ENCODE measurements at regions not wholly inside any gene's neighbourhood (a gene's known extent, or its start where the extent isn't known, plus 50 kb on each side); places are given as distances from the start of the nearest gene placed in this dataset.
"Not testable (repeated sequence)": the region's sequence is repeated elsewhere in the genome, so short reads cannot be mapped to it uniquely, and the experiment has no call there.

DNA sequence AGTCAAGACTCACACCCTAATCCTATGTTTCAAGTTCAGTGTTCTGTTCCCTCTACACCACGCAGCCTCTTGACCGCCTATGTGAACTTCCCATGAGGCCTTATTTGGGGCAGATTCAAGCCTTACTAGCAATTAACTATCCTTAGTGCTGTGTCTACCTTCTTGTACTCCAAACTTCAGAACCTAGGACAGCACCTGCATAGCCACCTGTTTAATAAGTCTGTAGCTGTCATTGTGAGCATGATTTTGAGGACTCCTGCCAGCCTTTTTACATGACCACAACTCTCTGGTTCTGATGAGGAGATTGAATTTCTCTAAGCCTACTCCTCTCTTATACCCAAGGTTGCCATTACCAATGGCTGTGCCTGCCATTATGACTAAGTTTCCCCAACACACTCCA, 50.8 kb upstream of the PCSK1 start:
- in situ Hi-C loops (cut with HindIII; ENCODE audit: low sequenced_read_pairs): no loop called here

DNA sequence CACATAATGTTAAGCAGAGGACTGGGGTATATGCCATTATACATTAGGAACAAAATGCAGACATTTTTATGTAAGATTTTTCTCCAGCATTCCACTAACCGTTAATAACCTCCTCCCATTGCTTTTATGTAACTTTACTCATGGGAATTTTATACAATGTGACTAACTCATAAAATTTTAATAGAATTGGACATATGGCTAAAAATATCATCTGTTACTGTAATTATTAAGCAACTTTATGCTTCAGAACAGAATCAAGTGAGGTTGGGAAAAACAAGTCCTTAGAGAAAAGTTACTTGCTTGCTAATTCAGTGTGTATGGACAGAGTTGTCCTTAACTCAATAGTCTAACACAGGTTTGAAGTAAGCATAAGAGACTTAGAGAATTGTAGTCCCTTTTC, 54.8 kb upstream of the PCSK1 start:
- in situ Hi-C loops (cut with HindIII; ENCODE audit: low sequenced_read_pairs): no loop called here

DNA sequence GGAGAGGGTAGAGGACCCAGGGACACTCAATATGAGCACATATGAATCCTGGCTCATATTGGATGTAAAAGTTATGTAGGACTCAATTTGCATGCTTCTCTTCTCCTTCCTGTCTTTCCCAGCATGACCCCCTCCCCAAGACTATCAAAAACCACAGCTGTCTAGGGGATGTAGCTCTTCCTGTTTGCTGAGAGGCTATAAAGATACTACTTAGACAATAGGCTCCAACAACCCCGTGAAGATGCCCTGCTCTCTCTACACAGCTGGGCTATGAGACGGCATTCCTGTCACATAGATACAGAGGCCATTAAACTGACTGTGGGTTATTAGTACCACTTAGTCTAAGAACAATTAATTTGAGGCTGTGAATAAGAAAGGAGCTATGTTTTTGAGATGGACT, 56.5 kb upstream of the PCSK1 start:
- in situ Hi-C loops (cut with HindIII; ENCODE audit: low sequenced_read_pairs): no loop called here

- in situ Hi-C loops (cut with HindIII; ENCODE audit: low sequenced_read_pairs): no loop called here
Measured at GRCh38 chr5:96492459-96493047, 59.5 kb upstream of the PCSK1 start.

- in situ Hi-C loops (cut with HindIII; ENCODE audit: low sequenced_read_pairs): no loop called here
Measured at GRCh38 chr5:96493219-96493790, 60.3 kb upstream of the PCSK1 start.

- in situ Hi-C loops (cut with HindIII; ENCODE audit: low sequenced_read_pairs): not testable (repeated sequence)
Measured at GRCh38 chr5:96495412-96495811, 62.4 kb upstream of the PCSK1 start.

DNA sequence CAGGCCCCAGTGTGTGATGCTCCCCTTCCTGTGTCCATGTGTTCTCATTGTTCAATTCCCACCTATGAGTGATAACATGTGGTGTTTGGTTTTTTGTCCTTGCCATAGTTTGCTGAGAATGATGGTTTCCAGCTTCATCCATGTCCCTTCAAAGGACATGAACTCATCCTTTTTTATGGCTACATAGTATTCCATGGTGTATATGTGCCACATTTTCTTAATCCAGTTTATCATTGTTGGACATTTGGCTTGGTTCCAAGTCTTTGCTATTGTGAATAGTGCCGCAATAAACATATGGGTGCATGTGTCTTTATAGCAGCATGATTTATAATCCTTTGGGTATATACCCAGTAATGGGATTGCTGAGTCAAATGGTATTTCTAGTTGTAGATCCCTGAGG, 64.0 kb upstream of the PCSK1 start:
- in situ Hi-C loops (cut with HindIII; ENCODE audit: low sequenced_read_pairs): not testable (repeated sequence)

DNA sequence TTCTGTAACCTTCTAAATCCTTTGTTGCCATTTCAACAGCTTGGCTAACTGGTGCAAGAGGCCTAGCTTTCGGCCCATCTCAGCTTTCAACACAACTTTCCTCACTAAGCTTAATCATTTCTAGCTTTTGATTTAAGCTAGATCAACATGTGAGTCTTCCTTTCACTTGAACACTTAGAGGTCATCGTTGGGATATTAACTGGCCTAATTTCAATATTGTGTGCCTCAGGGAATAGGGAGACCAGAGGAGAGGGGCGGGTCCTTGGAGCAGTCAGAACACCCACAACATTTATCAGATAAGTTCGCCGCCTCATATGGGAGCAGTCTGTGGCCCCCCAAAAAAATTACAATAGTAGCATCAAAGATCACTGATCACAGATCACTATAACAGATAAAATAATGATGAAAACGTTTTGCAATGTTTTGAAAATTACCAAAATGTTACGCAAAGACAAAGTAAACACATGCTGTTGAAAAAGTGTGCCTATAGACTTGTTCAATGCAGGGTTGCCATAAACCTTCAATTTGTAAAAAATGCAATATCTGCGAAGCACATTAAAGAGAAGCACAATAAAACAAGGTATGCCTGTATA, 66.8 kb upstream of the PCSK1 start:
- in situ Hi-C loops (cut with HindIII; ENCODE audit: low sequenced_read_pairs): no loop called here

- in situ Hi-C loops (cut with HindIII; ENCODE audit: low sequenced_read_pairs): no loop called here
Measured at GRCh38 chr5:96501991-96502646, 69.1 kb upstream of the PCSK1 start.

DNA sequence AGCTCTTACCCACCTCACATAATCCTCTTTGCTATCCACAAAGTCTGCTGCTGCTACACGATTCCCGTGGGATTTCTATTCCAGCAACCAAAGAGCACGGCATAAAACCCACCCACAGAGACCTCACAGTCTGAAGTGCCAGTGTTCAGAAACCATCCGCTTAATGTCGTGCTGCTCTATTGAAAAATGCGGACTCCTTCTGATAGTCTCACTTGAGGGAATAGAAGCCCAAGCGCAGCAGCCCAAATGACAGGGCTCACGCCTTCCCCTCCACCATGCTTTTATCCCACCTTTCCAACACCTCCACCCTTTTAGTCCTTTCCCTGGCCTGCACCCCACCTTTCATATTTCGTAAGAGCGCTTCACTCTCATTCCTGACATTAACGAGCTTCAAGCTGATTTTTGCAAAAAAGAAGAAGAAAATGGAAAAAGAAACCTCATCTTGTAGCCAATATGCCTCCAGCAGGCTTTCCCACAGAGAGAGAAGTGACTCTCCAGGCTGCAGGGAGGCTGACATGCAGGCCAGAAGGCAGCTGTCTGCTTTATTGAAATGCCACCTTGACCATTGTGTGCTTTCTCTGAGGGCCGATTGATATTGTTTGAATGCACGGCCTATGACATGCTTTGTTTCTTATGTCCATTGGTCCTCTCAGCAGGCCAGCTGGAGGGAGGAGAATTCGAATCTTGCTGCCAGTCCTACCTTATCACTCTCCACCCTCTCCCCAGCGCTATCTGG, 70.6 kb upstream of the PCSK1 start:
- in situ Hi-C loops (cut with HindIII; ENCODE audit: low sequenced_read_pairs): no loop called here

DNA sequence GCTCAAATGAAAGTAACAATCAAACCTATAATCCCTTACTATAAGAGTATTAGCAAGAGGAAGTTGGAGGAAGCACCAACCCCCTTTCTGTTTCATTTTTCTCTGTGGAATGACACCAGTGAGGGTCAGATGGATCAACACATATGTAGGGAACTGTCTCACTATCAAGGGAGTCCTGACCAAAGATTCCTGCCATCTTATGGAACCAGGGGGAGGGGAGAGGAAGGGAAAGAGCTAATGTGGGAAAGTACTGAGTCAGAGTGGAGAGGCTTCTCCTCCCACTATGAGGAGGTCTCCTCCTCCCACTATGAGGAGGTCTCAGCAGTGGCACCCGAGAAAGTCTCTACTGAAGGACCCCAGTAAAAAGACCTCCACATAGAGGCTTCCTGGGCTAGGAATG, 73.3 kb upstream of the PCSK1 start:
- in situ Hi-C loops (cut with HindIII; ENCODE audit: low sequenced_read_pairs): no loop called here

DNA sequence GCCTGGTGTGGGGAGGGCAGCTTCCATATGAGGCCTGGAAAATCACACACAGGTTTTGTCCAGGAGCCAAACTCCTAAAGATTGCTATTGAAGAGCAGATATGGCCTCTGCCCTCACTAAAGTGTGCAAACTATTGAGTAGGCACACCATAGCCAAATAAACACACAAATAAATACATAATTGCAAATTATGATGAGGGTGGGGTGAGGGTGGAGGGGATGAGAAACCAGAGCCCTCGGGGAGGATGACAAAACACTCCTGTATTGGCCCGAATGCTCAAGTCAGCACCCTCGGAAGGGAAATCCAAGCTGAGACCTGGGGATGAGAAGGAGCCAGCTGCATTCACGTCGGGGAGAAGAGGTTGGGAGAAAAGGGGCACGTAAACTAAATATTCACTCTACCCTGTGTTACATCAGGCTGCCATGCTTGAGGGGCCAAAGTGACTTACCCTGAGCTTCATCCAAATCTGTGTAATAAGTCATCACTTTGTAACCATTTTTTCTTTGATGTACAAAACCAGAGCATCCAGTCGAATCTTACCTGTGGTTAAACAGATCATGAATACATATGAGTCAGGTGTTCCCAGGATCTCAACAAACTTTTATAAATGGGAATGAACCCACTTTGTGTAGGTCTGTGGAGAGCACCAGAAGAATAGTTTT, 73.9 kb upstream of the PCSK1 start:
- in situ Hi-C loops (cut with HindIII; ENCODE audit: low sequenced_read_pairs): no loop called here

DNA sequence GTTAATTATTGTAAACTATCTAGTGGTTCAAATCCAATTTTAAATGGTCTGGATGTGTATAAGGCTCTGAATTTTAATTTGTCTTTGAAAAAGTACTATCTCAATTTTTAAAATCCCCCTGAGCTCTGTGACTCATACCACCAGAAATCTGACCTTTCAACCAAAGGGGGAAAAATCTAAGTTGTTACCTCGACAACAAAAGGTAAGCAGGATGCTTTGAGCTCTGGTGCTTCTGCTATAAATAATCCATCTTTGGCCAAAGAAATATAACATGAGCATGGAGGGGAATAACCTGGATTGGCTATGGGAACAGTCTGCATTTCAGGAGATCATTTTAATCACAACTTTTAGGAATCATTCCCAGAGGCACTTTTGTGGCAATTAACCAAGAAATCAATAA, 76.3 kb upstream of the PCSK1 start:
- in situ Hi-C loops (cut with HindIII; ENCODE audit: low sequenced_read_pairs): no loop called here

DNA sequence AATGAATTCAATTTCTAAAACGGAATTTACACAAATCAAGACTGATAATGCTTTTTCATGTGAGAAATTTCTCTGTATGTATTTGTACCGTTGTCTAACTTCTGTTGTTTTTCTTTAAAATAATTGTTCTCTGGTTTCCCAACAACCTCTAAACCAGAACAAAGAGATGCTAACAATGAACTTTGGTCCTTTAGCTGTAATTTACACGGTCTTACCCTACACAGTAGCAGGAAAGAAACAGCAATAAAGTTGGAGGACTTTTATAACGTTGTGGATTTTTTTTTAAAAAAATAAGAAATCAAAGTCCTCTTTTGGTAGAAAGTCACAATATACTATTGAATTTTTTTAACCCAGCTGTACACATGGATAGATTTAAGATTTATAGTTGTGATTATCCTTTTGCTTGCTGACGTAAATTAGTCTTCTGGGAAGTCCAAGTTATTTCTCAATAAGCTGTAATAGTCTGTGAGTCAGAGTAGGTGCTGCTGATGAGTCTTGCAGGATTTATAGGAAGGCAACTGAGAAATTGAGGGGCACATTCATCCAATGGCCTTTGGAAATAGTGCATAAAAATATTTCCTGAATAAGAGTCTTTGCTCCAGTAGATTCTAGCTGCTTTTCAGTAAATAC, 76.8 kb upstream of the PCSK1 start:
- in situ Hi-C loops (cut with HindIII; ENCODE audit: low sequenced_read_pairs): no loop called here

DNA sequence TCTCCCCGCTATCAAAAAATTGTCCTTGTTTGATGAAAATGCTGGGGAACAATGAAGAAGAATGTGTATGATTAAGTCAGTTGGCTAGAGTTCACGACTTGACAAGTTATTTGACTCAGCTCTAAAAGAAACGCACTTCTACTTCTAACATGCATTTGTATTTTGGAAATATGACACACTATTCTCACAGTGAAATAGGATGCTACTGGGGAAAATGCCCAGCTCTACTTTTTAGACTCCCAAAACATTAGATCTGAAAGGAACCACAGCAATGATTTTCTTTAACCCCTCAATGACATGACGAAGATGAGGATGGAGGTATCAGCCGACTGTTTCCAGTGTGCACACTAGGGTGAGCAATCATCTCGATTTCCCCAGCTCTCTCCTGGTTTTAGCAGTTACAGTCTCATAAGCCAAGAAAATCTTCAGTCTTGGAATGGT, 83.6 kb upstream of the PCSK1 start:
- in situ Hi-C loops (cut with HindIII; ENCODE audit: low sequenced_read_pairs): no loop called here

- in situ Hi-C loops (cut with HindIII; ENCODE audit: low sequenced_read_pairs): no loop called here
Measured at GRCh38 chr5:96517295-96517694, 84.2 kb upstream of the PCSK1 start.

GRCh38 chr5:96520345-96520744, 87.3 kb upstream of the PCSK1 start:
- in situ Hi-C loops (cut with HindIII; ENCODE audit: low sequenced_read_pairs): no loop called here

DNA sequence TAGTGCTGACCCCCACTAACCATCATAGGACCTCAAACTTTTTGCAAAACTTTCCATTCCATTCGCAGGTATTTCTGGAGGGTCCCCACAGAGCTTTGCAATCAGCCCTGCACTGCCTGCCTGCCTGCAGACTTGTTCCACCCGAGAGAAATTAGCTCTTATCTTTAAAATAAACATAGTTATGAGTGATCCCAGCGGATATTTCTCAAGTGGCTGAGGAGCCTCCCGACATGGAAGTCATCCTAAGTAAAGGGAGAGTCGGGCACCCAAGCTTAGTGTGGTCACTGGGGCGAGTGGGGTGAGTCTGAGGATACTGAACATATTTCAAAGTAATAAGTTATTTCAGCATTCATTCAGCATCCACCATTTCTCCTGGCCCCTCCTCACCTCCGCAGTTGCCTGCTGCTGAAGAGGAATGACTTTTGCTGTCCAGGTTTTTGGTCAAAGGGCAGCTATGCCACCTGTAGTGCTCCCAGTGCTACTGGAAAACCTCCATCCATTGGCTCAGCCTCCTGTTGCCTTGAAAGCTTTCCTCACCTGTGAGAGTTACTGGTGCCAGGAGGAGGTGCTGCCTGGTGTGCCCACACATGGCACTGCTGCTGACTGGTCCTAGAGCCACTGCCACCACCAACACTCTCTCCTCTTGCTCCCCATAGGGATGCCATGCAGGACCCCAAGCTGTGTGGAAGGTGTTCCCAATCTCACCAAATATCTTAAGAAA, 89.7 kb upstream of the PCSK1 start:
- in situ Hi-C loops (cut with HindIII; ENCODE audit: low sequenced_read_pairs): no loop called here

DNA sequence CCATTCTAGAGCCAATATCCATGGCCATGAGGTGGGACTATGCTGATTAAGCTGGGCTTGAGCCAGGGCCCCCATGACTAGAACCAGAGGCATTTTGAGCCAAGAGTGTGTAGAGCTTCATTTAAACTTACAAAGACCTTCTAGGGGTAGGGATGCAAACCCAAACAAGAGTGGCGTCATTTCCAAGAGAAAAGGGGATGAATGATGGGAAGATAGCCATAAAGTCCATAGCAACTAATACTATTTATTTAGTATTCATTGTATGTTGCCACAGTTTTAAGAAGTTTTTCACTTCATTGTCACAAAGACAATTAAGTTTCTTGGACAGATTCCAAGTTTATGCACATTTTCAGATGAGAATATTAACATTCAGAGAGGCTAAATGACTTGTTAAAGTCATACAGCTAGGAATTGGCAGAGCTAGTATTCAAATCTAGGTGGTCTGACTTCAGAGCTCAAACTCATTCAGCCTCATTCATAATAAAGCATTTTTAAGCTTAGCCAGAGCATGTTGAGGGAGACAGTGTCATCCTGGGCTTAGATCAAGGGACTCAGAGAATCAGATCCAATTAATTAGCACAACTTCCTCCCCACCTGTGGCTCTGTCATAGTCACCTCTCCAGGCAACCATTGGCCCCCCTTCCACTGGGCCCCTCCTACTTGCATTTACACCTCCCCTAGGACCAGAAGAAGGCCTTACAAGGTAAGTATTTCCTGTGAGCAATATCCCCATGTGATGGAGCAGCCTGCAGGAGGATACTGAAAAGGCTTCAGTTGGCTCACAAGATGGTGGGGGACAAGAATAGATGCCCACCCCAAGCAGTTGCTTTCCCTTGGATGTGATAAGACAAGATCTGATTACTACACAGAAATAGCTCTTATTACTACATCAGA, 95.0 kb upstream of the PCSK1 start:
- in situ Hi-C loops (cut with HindIII; ENCODE audit: low sequenced_read_pairs): no loop called here

All from DLD1 (cell line).